GM18499 (cell line): ENCODE measurements at regions not wholly inside any gene's neighbourhood (a gene's known extent, or its start where the extent isn't known, plus 50 kb on each side); places are given as distances from the start of the nearest gene placed in this dataset.
"Not testable (repeated sequence)": the region's sequence is repeated elsewhere in the genome, so short reads cannot be mapped to it uniquely, and the experiment has no call there.

Experiments used
- ATAC-seq: cut with Tn5 transposase; IDR thresholded peaks from one replicate; pipeline ENCODE4 v1.9.1; 2021; ENCODE audit warnings: moderate number of reproducible peaks; ENCODE audit not compliant: insufficient read depth, unreplicated experiment

DNA sequence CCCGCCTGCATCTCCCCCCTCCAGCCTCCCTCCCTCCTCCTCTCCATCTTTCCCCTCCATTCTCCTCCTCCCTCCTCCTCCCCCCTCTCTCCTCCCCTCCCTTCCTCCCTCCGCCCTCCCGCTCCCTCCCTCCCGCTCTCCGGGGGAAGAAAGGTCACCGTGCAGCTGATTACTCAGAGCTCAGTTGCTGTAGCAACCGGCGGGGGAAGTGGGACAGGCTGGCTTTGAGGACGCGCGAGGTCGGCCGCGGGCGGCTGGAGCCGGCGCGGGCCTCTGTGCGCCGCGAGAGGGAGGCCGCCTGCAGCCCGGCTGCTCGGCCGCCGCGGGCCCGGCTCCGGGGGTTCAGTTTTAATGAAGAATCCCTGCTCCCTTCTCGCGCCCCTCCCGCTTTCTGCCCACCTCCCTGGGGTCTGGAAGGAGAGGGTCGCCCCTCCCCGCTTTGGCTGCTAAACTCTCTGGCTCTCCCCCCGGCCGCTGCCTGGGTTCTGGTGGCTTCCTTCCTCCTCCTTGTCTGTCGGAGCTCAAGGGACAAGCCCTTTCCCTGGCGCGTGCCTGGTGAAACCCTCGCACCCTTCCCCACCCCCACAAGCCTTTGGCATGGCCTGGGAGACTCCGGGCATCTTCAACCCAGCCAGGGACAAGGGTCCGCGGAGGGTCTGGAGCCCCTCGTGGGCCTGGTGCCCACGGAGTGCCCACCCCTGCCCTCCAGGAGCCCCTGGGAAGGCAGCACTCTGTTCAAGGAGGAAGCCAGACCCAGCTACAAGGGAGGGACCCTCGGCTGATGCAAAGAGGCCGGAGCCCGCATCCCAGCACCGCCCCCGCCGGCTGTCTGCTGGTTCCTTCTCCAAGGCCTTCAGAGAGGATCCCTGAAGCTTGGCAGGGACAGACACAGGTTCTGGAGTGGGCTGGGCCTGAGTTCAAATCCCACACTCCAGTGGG, 160.3 kb downstream of the C9orf50 start:
- no peak for ATAC-seq

DNA sequence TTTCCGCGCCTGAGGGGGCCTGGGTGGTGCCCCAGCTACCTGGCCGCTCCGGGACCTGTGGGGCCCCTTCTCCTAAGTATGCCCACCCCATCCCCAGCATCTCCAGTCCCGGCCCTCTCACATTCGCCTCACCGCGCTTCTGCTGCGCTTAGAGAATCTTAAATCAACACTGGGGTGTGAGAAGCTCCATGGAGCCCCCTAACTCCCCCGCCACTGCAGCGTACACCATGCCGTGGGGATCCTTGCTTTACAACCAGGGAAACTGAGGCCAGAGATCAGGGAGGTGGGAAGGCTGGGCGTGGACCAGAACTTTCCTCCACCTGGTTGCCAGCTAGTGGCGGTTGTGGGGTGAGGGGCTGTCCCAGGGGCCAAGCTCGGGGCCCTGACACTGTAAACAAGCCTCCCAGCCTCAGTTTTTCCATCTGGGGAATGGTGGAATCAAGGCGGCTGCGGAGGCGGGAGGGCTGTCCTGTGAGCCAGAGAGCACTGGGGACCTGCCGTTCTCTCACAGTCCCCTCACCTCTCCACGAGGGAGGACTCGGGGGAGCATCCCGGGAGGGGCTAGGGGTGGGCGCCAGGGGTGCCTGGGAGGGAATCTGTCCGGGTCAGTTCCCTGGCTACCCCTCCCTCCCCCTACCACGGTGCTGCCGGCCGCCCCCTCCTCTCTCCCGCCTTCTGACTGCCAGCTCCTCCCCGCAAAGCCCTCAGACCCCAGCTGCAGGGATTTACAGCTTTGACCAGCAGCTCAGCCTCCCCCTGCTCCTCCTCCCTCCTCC, 161.2 kb downstream of the C9orf50 start:
- no peak for ATAC-seq

DNA sequence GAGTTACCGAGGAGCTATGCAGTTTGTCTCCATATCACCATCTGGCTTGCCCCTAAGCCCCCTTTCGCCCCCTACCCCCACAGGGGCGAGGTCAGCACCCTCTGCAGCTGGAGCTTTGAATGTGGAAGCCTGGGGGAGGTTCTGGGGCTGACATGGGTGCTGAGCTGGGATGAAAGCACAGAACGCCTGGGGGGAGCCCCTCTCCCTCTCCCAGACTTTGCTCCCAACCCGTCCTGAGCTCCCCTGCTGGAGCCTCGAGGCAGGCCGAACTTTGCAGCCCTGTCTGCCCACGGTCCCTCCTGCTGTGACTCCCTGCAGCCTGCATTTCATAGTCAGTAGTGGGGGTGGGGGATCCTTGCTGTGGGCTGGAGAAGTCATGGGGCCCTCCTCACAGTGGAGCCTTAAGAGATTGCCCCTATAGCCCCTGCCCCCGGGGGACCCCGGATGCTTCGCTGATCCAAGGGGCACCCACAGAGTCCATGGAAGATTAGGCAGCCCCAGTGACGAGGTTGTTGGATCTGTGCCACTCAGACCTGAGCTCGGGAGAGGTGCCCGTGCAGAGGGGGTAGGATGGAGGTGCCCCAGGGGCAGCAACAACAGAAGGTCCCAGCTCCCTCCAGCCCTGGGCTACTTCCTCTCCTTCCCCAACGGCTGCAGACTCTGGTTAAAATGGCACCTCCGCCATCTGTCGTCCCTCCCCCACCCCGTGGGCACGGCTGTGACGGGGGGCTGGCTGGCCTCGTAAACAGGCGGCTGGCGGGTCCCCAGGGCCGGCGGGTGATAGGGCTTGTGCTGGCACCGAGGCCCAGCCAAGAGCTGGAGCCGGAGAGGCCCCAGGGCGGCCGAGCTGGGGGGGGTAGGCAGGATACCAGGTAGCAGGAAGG, 162.0 kb downstream of the C9orf50 start:
- no peak for ATAC-seq

DNA sequence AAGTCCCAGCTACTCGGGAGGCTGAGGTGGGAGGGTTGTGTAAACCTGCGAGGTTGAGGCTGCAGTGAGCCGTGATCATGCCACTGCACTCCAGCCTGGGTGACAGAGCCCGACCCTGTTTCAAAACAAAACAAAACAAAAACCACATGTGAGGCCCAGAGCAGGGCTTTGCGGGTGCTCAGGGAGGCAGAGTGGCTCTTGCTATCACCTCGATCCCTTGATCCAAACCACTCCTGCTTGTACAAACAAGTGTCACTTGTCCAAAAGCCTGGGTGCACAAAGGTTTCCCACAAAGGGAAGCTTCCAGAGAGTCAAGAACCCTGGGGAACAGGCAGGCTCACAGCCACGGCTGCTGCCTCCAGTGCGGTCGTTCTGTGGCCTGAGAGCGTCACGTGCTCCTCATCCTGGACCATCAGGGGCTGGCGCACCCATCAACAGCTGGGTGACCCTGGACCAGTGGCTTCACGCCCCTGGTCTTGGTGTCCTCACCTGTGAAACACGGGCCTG, 162.7 kb downstream of the C9orf50 start:
- peak; percentile 46 for ATAC-seq

DNA sequence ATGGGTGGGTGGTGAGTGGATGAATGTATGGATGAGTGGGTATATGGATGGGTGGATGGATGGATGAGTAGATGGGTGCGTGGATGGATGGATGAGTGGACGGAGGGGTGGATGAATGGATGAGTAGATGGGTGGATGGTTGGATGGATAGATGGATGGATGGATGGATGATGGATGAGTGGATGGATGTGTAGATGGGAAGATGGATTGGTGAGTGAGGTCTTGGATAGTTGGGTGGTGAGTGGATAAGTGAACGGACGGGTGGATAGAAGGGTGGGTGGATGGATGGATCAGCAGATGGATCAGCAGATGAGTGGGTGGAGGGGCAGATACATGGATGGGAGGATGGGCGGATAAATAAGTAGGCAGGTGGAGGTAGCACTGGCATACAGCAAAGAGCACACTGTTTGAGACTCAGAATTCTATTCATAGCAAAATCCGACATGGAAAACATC, 163.5 kb downstream of the C9orf50 start:
- no peak for ATAC-seq

DNA sequence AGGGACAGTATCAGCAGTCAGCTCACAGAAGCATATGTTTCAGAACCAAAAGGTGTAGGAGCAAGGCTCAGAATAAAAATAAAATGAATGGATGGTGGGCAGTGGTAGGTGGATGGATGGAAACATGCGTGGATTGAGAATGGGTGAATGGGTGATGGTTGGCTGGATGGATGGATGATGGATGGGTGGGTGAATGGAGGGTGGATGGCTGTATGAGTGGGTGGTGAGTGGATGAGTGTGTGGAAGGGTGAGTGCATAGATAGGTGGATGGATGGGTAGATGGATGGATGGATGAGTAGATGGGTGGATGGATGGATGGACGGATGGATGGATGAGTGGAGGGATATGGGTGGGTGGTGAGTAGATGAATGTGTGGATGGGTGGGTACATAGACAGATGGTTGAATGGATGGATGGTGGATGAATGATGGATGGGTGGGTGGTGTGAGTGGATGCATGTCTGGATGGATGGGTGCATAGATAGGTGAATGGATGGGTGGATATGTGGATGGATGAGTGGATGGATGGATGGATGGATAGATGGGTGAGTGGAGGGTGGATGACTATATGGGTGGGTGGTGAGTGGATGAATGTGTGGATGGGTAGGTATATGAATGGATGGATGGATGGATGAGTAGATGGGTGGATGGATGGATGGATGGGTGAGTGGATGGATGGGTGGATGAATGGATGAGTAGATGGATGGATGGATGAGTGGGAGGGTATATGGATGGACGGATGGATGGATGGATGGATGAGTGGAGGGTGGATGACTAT, 164.2 kb downstream of the C9orf50 start:
- no peak for ATAC-seq

DNA sequence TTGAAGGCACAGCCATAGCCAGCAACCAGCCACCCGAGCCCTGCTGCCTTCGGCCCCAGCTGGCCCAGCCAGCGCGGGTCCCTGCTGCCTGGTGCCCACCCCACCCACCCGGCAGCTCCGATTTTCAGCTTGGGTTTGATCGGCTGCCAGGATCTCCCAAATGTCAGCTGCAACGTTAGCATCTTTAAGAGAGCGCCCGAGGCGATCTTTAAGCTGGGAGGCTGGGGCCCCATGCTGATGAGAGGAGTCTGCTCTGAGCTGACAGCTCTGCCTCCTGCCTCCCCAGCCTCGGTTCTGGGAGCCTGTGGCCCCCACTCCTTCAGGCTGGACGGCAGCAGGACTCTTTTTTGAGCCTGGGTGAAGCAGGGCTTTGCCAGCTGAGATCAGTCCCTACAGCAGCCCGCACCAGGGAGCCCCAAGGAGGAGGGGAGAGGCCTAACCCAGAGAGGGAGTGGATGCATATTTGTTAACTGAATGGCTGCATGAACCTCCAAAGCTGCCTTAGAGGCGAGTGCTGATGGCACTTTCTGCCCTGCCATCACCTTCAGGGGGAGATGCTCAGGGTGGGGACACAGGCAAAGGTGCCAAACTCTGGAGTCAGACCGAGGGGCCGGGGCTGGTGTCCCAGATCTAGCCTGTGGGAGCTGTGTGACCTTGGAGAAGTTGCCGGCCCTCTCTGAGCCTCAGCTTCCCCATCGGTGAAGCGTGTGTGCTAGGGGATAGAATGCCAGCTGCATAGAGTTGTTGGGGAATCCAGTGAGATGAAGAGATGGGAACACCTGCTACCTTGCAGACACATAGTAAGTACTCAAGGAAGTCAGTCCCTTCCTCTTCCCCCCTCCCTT, 165.5 kb downstream of the C9orf50 start:
- no peak for ATAC-seq

DNA sequence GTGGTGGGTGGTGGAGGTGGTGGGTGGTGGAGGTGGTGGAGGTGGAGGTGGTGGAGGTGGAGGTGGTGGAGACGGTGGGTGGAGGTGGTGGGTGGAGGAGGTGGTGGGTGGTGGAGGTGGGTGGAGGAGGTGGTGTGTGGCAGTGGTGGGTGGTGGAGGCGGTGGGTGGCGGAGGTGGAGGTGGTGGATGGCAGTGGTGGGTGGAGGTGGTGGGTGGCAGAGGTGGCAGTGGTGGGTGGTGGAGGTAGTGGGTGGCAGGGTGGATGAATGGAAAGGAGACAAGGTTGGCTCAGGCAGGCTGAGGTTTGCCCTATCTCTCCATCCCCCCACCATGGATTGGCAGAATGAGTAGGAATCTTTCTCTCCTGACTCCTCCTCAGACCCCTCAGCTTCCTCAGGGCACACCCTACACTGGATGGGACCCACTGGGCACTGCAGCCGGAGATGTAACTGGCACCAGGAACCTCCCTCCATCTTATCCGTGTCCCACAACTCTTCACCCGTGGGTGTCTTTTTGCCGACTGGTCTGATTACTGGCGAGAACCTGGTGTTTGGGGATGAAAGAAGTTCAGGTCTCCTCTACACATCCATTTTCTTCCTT, 166.3 kb downstream of the C9orf50 start:
- ATAC-seq = no peak

DNA sequence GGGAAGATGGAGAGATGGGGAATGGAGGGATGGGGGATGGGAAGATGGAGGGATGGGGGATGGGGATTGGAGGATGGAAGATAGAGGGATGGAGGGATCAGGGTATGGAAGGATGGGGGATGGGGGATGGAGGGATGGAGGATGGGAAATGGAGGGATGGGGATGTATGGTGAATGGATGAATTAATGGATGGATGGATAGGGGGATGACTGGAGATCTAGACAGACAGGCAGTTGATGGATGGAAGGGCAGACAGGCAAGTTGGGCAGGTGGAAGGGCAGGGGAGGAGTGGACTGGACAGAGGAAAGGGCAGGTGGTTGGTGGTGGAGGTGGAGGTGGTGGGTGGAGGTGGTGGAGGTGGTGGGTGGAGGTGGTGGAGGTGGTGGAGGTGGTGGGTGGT, 167.2 kb downstream of the C9orf50 start:
- no peak for ATAC-seq

DNA sequence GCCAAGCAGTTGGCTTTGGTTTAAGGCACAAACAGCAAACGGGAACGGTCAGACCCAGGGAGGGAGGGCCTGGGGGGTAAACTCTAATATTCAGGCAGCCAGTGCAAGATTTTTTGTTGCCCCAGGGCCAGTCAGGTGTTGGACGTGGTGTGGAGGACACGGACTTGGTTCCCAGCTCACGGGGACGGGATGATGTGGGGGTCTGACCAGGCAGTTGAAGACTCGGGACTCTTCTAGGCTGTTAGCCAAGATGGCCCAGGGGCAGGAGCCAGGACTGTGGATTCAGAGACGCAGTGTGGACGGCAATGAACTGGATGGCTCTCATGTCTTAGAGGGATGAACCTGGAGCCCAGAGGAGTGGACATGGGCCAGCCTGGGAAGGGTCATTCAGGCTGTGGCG, 169.2 kb downstream of the C9orf50 start:
- no peak for ATAC-seq

DNA sequence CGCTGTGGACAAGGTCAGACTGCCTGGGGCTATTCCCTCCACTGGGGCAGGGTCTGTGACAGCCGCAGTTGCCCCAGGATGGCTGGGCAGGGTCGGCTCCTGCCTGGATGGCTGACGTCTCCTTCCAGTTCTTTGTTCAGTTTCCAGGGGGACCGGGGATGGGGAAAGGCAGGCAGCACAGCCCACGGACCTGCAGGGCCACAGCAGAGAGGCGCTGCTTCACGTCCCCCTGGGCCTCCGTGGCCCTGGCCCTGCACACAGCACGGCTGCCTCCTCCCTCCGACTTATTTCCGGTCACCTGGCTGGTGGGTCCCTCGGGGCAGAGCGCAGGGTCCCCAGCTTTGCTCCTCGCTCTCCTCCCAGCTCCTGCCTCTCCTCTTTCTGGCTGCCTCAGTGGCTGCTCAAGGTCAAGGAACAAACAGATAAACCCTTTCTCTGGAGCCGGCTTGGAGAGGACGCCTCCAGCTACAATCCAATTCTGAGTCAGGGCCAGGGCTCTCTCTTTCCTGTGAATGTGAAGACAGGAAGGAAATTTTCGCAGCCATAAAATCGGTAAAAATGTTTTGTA, 169.7 kb downstream of the C9orf50 start:
- no peak for ATAC-seq

DNA sequence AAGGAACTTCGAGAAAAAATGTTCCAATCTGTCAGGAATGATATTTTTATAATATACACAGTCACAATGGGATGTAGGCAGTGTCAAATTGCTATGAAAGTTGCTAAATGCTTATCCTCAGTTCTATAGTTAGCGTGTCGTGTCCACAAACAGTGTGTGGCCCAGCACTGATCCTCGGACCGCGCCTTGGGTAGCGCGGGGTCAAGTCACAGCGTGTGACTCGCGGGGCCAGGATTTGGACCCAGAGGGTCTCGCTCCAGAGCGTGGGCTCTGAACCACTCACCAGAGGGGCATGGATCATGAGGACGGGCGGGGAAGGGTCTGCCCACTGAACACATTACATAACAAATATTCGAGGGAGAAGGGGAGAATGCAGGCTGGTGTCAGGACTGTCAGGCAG, 171.8 kb downstream of the C9orf50 start:
- no peak for ATAC-seq

DNA sequence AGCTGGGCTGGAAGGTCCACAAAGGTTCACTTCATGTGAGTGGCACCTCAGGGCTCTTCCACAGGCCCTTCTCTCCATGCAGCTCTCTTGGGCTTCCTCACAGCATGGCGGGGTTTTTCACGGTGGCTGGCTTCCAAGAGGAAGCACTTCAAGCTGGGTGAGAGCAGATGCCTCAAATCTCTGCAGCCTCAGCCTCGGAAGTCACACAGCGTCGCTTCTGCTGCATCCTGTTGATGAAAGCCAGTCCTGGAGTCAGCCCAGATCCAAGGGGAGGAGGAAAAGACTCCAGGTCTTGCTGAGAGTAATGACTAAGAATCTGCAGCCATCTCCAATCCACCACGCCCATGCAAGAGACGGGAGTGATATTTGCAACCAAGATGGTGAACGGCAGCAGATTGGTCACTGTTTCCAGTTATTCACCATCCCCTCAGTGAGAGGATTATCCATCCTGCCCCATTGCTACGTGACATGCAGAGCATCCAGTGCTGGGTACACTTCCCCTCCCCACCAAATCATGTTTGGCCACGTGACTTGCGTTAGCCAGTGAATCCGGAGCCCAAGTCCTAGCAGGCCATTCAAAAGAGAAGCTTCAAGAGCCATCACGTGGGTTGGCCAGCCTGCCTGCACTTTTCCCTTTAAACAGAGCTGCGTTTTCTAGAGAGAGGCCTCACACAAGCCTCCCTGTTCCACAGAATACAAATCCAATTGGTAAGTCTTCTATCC, 173.9 kb downstream of the C9orf50 start:
- no peak for ATAC-seq

DNA sequence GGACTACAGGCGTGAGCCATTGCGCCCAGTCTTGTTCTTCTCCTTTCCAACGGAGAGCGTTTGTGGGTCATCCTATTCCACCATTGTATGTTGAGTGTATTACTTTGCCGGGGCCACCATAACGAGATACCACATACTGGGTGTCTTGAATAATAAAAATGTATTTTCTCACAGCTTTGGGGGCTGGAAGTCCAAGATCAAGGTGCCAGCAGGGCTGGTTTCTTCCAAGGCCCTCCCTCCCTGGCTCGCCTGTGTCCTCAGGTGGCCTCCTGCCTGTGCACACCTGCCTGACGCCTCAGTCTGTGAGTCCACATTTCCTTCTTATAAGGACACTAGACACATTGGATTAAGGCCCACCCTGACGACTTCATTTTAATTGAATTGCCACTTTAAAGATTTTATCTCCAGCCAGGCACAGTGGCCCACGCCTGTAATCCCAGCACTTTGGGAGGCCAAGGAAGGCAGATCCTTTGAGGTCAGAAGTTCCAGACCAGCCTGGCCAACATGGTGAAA, 175.1 kb downstream of the C9orf50 start:
- ATAC-seq = no peak

DNA sequence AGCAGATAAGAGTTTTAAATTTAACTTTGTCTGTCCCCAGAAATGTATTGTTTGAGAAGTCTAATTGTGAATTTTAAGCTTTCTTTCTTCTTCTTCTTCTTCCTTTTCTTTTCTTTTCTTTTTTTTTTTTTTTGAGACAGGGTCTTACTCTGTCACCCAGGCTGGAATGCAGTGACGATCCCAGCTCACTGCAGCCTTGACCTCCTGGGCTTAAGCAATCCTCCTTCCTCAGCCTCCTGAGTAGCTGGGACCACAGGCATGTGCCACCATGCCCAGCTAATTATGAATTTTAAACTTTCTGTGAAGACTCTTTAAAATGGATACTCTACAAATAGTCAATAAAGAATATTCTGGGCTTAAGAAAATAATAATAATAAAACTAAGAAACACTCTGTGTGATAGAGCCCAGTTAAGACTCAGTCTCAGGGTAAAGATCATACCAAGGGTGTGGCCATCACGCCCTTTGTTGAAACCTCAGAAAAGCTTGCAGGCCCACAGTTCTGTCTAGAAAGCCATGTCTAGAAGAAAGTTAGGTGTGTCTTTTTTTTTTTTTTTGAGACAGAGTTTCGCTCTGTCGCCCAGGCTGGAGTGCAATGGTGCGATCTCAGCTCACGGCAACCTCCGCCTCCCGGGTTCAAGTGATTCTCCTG, 177.3 kb downstream of the C9orf50 start:
- not testable (repeated sequence) for ATAC-seq

DNA sequence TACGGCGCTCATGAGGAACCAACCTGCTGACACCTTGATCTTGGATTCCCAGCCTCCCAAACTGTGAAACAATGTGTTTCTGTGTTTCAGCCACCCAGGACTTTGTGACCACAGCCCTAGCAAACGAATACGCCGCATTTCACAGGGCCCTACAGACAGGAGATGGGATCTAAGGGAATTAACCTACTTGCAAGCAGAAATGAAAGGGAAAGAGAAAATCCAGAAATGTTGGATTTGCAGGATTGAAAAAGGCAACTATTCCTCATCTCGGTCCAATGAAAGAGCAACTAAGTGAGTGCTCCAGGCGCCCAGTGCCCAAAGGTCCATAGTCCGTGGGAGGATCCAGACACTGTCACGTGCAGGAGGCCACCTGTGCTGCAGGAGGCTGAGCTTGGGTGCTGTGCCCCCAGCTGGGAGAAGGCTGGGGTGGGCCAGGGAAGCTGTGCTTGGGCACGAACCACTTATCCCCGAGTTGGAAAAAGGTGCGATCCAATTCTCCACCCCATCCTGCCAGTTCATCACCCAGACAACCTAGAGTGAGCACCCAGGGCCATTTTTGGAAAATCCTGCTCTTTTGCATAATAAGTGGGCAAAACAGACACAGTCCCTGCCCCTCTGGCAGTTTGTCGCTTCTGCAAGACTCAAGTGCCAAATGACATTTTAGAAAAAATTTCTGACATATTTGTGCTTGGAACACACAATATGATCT, 177.9 kb downstream of the C9orf50 start:
- no peak for ATAC-seq
